ENCODE measurements at regions not wholly inside any gene's neighbourhood (a gene's known extent, or its start where the extent isn't known, plus 50 kb on each side); places are given as distances from the start of the nearest gene placed in this dataset.

DNA sequence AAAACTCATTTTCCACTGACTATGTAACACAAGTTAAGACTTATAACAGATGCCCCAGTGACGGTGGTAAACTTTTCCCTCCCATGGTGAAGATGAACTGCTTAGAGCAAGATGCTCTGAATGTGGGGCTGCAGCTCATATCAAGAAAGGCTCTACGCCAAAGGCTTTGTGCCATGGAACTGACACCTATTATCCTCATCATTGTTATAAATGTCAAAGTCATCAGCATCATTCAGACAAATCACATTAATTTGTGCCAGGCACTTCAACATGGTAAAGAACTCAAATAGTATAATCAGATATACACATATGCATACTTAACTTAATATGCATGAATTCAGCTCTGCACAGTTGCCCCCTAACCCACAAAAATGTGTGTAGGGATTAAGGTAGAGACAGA lies 305.9 kb upstream of the ATP10B start:
- Histone ChIP-seq H3K27ac (ENCODE audit: low read length) (no peak overlapping the region), H3K79me2 (ENCODE audit: insufficient read depth, low read length) (no peaks in the 10 kb centered on the region), H4K20me1 (ENCODE audit: insufficient read depth, low read length) (no peaks in the 10 kb centered on the region), H3K4me1 (ENCODE audit: insufficient read depth, low read length) (peaks cover 10% of the 10 kb centered on the region), H3K4me2 (ENCODE audit: insufficient read depth, low read length) (no peak overlapping the region), H2AFZ (ENCODE audit: low read depth, low read length) (no peak overlapping the region), H3K9me3 (ENCODE audit: insufficient read depth, low read length, severe bottlenecking) (no peaks in the 10 kb centered on the region), H3K27me3 (ENCODE audit: insufficient read depth, low read length, poor library complexity) (no peaks in the 10 kb centered on the region), H3K9ac (ENCODE audit: low read depth, low read length) (no peak overlapping the region), H3K4me3 (ENCODE audit: low read depth in 1 of 2, low read length in 2 of 2) (no peak overlapping the region), H3K36me3 (ENCODE audit: insufficient read depth, low read length) (no peaks in the 10 kb centered on the region)
- TF ChIP-seq, protein P1, sequence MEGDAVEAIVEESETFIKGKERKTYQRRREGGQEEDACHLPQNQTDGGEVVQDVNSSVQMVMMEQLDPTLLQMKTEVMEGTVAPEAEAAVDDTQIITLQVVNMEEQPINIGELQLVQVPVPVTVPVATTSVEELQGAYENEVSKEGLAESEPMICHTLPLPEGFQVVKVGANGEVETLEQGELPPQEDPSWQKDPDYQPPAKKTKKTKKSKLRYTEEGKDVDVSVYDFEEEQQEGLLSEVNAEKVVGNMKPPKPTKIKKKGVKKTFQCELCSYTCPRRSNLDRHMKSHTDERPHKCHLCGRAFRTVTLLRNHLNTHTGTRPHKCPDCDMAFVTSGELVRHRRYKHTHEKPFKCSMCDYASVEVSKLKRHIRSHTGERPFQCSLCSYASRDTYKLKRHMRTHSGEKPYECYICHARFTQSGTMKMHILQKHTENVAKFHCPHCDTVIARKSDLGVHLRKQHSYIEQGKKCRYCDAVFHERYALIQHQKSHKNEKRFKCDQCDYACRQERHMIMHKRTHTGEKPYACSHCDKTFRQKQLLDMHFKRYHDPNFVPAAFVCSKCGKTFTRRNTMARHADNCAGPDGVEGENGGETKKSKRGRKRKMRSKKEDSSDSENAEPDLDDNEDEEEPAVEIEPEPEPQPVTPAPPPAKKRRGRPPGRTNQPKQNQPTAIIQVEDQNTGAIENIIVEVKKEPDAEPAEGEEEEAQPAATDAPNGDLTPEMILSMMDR (IDR thresholded peaks at IDR 0.05; ENCODE audit: borderline replicate concordance, extremely low read depth, low read length, poor library complexity, severe bottlenecking) = no peak
- no peak for TF ChIP-seq EZH2 (IDR thresholded peaks at IDR 0.05; ENCODE audit: borderline replicate concordance, low read depth, low read length, severe bottlenecking)
- ATAC-seq (ENCODE audit: insufficient read depth, low read depth) = no peak
- DNase-seq = no peak

DNA sequence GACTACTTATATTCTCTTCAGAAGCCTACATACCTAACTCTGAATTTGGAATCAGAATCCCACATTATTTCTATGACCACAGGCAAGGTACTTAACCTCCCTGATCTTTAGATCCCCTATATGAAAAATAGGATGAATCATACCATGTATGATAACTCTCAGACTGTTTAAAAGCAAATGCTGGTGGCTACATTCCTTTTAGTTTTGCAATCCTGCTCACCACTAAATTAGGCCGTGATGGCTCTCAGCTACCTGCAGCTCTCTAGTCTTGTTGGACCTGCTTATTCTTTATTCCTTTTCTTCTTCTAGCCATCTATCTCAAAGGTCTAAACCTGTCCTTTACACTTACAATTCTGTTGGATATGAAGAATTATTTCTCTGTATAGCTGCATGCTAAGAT lies 303.4 kb upstream of the ATP10B start:
- no peak for TF ChIP-seq EZH2 (IDR thresholded peaks at IDR 0.05; ENCODE audit: borderline replicate concordance, low read depth, low read length, severe bottlenecking)
- TF ChIP-seq, protein P1 (IDR thresholded peaks at IDR 0.05; ENCODE audit: borderline replicate concordance, extremely low read depth, low read length, poor library complexity, severe bottlenecking) = no peak

DNA sequence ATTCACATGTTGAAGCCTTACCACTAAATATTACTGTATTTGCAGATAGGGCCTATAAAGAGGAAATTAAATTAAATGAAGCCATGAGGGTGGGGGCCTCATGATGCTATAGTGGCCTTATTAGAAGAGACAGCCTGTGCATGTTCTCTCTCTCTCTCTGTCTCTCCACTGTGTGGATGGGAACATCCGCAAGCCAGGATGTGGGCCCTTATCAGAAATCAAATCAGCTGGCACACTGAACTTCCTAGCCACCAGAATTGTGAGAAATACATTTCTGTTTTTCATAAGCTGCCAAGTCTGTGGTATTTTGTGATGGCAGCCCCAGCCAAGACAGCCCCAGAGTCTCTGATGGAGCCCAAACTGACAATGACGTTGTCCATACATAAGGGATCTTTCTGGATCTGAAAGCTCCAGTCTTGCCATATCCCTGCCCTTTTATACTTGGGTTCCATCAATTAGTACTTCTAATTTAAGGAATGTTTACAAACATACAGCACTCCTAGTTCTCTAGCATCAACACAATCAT lies 300.5 kb upstream of the ATP10B start:
- Histone ChIP-seq H3K9me3 (ENCODE audit: insufficient read depth, low read length, severe bottlenecking) (no peaks in the 10 kb centered on the region), H3K4me3 (ENCODE audit: low read depth in 1 of 2, low read length in 2 of 2) (no peak overlapping the region), H3K4me1 (ENCODE audit: insufficient read depth, low read length) (peaks cover 25% of the 10 kb centered on the region), H2AFZ (ENCODE audit: low read depth, low read length) (no peak overlapping the region), H4K20me1 (ENCODE audit: insufficient read depth, low read length) (no peaks in the 10 kb centered on the region), H3K9ac (ENCODE audit: low read depth, low read length) (no peak overlapping the region), H3K79me2 (ENCODE audit: insufficient read depth, low read length) (no peaks in the 10 kb centered on the region), H3K27me3 (ENCODE audit: insufficient read depth, low read length, poor library complexity) (no peaks in the 10 kb centered on the region), H3K36me3 (ENCODE audit: insufficient read depth, low read length) (no peaks in the 10 kb centered on the region), H3K4me2 (ENCODE audit: insufficient read depth, low read length) (peak overlapping the region; percentile 19; the same call in 1 of the 2 replicates), H3K27ac (ENCODE audit: low read length) (peak overlapping the region; percentile 60)
- DNase-seq = peak; percentile 62
- peak; percentile 88 for ATAC-seq (ENCODE audit: insufficient read depth, low read depth)
- TF ChIP-seq, protein P1 (IDR thresholded peaks at IDR 0.05; ENCODE audit: borderline replicate concordance, extremely low read depth, low read length, poor library complexity, severe bottlenecking) = no peak
- no peak for TF ChIP-seq EZH2 (IDR thresholded peaks at IDR 0.05; ENCODE audit: borderline replicate concordance, low read depth, low read length, severe bottlenecking)

More for the DNA sequence above, 303.4 kb upstream of the ATP10B start:
- H3K9me3 ChIP-seq (ENCODE audit: insufficient read depth, low read length, severe bottlenecking) = no peaks in the 10 kb centered on the region
- no peak overlapping the region for H3K9ac ChIP-seq (ENCODE audit: low read depth, low read length)
- no peak overlapping the region for H3K4me2 ChIP-seq (ENCODE audit: insufficient read depth, low read length)
- H4K20me1 ChIP-seq (ENCODE audit: insufficient read depth, low read length) = no peaks in the 10 kb centered on the region
- peaks cover 25% of the 10 kb centered on the region for H3K4me1 ChIP-seq (ENCODE audit: insufficient read depth, low read length)
- no peak overlapping the region for H2AFZ ChIP-seq (ENCODE audit: low read depth, low read length)
- no peaks in the 10 kb centered on the region for H3K79me2 ChIP-seq (ENCODE audit: insufficient read depth, low read length)
- H3K36me3 ChIP-seq (ENCODE audit: insufficient read depth, low read length) = no peaks in the 10 kb centered on the region
- no peak for ATAC-seq (ENCODE audit: insufficient read depth, low read depth)
- no peak overlapping the region for H3K4me3 ChIP-seq (ENCODE audit: low read depth in 1 of 2, low read length in 2 of 2)
- no peaks in the 10 kb centered on the region for H3K27me3 ChIP-seq (ENCODE audit: insufficient read depth, low read length, poor library complexity)
- DNase-seq = no peak
- H3K27ac ChIP-seq (ENCODE audit: low read length) = no peak overlapping the region

All from DND-41 (cell line).